Ishikawa (cell line): ENCODE measurements at regions not wholly inside any gene's neighbourhood (a gene's known extent, or its start where the extent isn't known, plus 50 kb on each side); places are given as distances from the start of the nearest gene placed in this dataset.

Source experiments
- CEBPB ChIP-seq: IDR thresholded peaks from 2 replicates; pipeline ENCODE4 v1.6.1; 2012
- CREB1 ChIP-seq: IDR thresholded peaks from 2 replicates; pipeline ENCODE4 v1.6.1; 2012; ENCODE audit warnings: low read depth
- EGR1 ChIP-seq: IDR thresholded peaks from 2 replicates; pipeline ENCODE4 v1.6.1; 2012
- EP300 ChIP-seq: IDR thresholded peaks from 2 replicates; pipeline ENCODE4 v1.6.1; 2012; ENCODE audit warnings: borderline replicate concordance
- FOXM1 ChIP-seq: IDR thresholded peaks from 2 replicates; pipeline ENCODE4 v1.6.1; 2012; ENCODE audit warnings: low read depth, borderline replicate concordance
- NFIC ChIP-seq: IDR thresholded peaks from 2 replicates; pipeline ENCODE4 v1.6.1; 2012
- RAD21 ChIP-seq: IDR thresholded peaks from 2 replicates; pipeline ENCODE4 v1.6.1; 2012; ENCODE audit warnings: low read depth
- TAF1 ChIP-seq: IDR thresholded peaks from 2 replicates; pipeline ENCODE4 v1.6.1; 2012; ENCODE audit warnings: low read depth, mild to moderate bottlenecking
- TCF12 ChIP-seq: IDR thresholded peaks from 2 replicates; pipeline ENCODE4 v1.6.1; 2012; ENCODE audit warnings: low read depth
- TEAD4 ChIP-seq: IDR thresholded peaks from 2 replicates; pipeline ENCODE4 v1.6.1; 2012
- YY1 ChIP-seq: IDR thresholded peaks from 2 replicates; pipeline ENCODE4 v1.6.1; 2012; ENCODE audit warnings: low read depth
- TF ChIP-seq, protein P1 (sequence below): IDR thresholded peaks from 2 replicates; pipeline ENCODE4 v1.6.1; 2012; ENCODE audit warnings: low read depth, mild to moderate bottlenecking
- TF ChIP-seq, protein P2 (sequence below): IDR thresholded peaks from 2 replicates; pipeline ENCODE4 v1.6.1; 2012
- TF ChIP-seq, protein P3 (sequence below): IDR thresholded peaks from 2 replicates; pipeline ENCODE4 v1.6.1; 2012

DNA sequence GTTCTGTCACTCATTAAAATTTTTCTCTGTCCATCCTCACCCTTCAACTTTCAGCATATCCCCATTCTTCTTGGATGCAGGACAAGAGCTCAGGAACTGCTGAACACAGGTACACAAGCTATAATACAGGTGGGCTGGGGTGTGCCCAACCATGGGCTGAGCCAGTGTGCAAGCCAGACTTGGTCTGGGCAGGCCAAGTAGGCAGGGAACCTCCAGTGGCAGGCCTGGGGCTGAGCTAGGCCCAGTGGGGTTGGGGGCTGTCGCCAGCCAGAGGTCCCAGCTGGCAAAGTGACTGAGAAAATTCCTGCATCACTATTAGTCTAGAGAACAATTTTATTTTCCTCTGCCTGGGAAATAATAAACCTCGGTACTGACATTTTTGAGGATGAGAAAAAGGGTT, 202.9 kb downstream of the LRRC3B start:
- no peak for TF ChIP-seq RAD21
- no peak for TF ChIP-seq YY1
- TF ChIP-seq, protein P1, sequence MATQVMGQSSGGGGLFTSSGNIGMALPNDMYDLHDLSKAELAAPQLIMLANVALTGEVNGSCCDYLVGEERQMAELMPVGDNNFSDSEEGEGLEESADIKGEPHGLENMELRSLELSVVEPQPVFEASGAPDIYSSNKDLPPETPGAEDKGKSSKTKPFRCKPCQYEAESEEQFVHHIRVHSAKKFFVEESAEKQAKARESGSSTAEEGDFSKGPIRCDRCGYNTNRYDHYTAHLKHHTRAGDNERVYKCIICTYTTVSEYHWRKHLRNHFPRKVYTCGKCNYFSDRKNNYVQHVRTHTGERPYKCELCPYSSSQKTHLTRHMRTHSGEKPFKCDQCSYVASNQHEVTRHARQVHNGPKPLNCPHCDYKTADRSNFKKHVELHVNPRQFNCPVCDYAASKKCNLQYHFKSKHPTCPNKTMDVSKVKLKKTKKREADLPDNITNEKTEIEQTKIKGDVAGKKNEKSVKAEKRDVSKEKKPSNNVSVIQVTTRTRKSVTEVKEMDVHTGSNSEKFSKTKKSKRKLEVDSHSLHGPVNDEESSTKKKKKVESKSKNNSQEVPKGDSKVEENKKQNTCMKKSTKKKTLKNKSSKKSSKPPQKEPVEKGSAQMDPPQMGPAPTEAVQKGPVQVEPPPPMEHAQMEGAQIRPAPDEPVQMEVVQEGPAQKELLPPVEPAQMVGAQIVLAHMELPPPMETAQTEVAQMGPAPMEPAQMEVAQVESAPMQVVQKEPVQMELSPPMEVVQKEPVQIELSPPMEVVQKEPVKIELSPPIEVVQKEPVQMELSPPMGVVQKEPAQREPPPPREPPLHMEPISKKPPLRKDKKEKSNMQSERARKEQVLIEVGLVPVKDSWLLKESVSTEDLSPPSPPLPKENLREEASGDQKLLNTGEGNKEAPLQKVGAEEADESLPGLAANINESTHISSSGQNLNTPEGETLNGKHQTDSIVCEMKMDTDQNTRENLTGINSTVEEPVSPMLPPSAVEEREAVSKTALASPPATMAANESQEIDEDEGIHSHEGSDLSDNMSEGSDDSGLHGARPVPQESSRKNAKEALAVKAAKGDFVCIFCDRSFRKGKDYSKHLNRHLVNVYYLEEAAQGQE: no peak
- TF ChIP-seq, protein P2, sequence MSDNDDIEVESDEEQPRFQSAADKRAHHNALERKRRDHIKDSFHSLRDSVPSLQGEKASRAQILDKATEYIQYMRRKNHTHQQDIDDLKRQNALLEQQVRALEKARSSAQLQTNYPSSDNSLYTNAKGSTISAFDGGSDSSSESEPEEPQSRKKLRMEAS: no peak
- no peak for TF ChIP-seq TAF1
- TF ChIP-seq CEBPB: no peak
- no peak for TF ChIP-seq EGR1
- no peak for TF ChIP-seq TEAD4
- TF ChIP-seq NFIC: no peak
- TF ChIP-seq EP300: no peak
- TF ChIP-seq TCF12: no peak
- TF ChIP-seq CREB1: no peak
- TF ChIP-seq, protein P3, sequence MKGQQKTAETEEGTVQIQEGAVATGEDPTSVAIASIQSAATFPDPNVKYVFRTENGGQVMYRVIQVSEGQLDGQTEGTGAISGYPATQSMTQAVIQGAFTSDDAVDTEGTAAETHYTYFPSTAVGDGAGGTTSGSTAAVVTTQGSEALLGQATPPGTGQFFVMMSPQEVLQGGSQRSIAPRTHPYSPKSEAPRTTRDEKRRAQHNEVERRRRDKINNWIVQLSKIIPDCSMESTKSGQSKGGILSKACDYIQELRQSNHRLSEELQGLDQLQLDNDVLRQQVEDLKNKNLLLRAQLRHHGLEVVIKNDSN: no peak
- no peak for TF ChIP-seq FOXM1
